ENCODE measurements at regions not wholly inside any gene's neighbourhood (a gene's known extent, or its start where the extent isn't known, plus 50 kb on each side); places are given as distances from the start of the nearest gene placed in this dataset.

DNA sequence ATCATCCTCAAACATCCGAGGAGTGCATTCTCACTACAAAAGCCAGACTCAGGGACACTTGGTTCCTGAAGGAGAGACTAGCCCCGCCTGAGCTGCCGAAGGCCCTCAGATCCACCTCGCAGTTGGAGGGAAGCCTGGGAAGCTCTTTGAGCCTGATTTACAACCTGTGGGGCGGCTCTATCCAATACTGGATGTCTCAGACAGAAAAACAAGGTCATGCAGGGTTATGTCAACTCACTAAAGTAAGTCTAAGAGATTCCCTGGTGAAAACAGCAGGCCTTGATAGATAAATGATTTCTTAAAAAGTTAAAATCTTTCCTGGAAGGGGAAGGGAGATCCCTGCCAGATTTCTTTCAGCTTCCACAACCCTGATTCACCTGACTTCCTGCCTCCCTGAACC, 284.3 kb downstream of the CYP26B1 start:
- Histone ChIP-seq H3K27ac (ENCODE audit: low read depth in 2 of 2, low read length in 1 of 2) (no peak overlapping the region), H3K4me2 (no peak overlapping the region), H3K36me3 (replicated peaks in 1 of 2; ENCODE audit: control insufficient read depth in 1 of 2, insufficient read depth in 2 of 2, low read length in 1 of 2) (no peaks in the 10 kb centered on the region), H3K9ac (no peak overlapping the region), H2AFZ (ENCODE audit: low read depth) (no peak overlapping the region), H3K27me3 (ENCODE audit: insufficient read depth) (no peaks in the 10 kb centered on the region), H3K9me3 (no peaks in the 10 kb centered on the region), H4K20me1 (ENCODE audit: insufficient read depth) (no peaks in the 10 kb centered on the region), H3K9me2 (no peaks in the 10 kb centered on the region), H3K4me3 (ENCODE audit: low read depth in 2 of 2, low read length in 1 of 2) (no peak overlapping the region), H3F3A (replicated peaks; ENCODE audit: insufficient read depth) (no peaks in the 10 kb centered on the region), H3K79me2 (ENCODE audit: insufficient read depth) (no peaks in the 10 kb centered on the region), H3K4me1 (ENCODE audit: control insufficient read depth in 1 of 2, insufficient read depth in 2 of 2, low read depth in 1 of 2, low read length in 1 of 2) (no peaks in the 10 kb centered on the region)
- CTCF ChIA-PET: interaction anchor here (0.6 to 1.3 kb wide), 2 partner anchors 8 to 174 kb away, joined by 3 to 5 read pairs; no protein-coding TSS in a partner anchor
- 31% methylated on average over 5 of the region's 5 CpGs for WGBS (ENCODE audit: low lambda C conversion rate)
- no peak for TF ChIP-seq EP300 (IDR thresholded peaks at IDR 0.05; ENCODE audit: borderline replicate concordance in 1 of 2, low read depth in 1 of 2, low read length in 1 of 2)
- TF ChIP-seq MEF2A (IDR thresholded peaks at IDR 0.05; ENCODE audit: borderline replicate concordance, low read depth): no peak
- TF ChIP-seq, protein P1, sequence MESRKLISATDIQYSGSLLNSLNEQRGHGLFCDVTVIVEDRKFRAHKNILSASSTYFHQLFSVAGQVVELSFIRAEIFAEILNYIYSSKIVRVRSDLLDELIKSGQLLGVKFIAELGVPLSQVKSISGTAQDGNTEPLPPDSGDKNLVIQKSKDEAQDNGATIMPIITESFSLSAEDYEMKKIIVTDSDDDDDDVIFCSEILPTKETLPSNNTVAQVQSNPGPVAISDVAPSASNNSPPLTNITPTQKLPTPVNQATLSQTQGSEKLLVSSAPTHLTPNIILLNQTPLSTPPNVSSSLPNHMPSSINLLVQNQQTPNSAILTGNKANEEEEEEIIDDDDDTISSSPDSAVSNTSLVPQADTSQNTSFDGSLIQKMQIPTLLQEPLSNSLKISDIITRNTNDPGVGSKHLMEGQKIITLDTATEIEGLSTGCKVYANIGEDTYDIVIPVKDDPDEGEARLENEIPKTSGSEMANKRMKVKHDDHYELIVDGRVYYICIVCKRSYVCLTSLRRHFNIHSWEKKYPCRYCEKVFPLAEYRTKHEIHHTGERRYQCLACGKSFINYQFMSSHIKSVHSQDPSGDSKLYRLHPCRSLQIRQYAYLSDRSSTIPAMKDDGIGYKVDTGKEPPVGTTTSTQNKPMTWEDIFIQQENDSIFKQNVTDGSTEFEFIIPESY (IDR thresholded peaks at IDR 0.05; ENCODE audit: borderline replicate concordance, low read depth): no peak
- no peak for TF ChIP-seq ELF1 (IDR thresholded peaks at IDR 0.05)
- no peak for TF ChIP-seq GATA2 (CRISPR knock-in tag; IDR thresholded peaks at IDR 0.05)
- no peak for TF ChIP-seq RAD21 (IDR thresholded peaks at IDR 0.05; ENCODE audit: low read length)
- no peak for TF ChIP-seq TAF1 (IDR thresholded peaks at IDR 0.05; ENCODE audit: borderline replicate concordance, low read depth, low read length)
- TF ChIP-seq CTCF (IDR thresholded peaks at IDR 0.05): no peak
- TF ChIP-seq NFIC (IDR thresholded peaks at IDR 0.05; ENCODE audit: borderline replicate concordance): no peak
- TF ChIP-seq RXRA (IDR thresholded peaks at IDR 0.05; ENCODE audit: borderline replicate concordance, low read depth): no peak
- no peak for TF ChIP-seq IRF3 (IDR thresholded peaks at IDR 0.05; ENCODE audit: low read depth, low read length)
- TF ChIP-seq USF2 (IDR thresholded peaks at IDR 0.05; ENCODE audit: borderline replicate concordance, low read depth, low read length): no peak
- no peak for TF ChIP-seq SMC3 (IDR thresholded peaks at IDR 0.05; ENCODE audit: low read depth, low read length)
- TF ChIP-seq EZH2phosphoT487 (IDR thresholded peaks at IDR 0.05; ENCODE audit: borderline replicate concordance, low read depth): no peak
- no peak for TF ChIP-seq SIN3A (IDR thresholded peaks at IDR 0.05; ENCODE audit: borderline replicate concordance, low read depth, low read length)
- TF ChIP-seq YY1 (IDR thresholded peaks at IDR 0.05; ENCODE audit: low read depth): no peak
- TF ChIP-seq FOXJ3 (CRISPR knock-in tag; IDR thresholded peaks at IDR 0.05): no peak
- TF ChIP-seq RCOR1 (IDR thresholded peaks at IDR 0.05; ENCODE audit: low read length): no peak
- no peak for DNase-seq
- POLR2A ChIA-PET: no interaction called here

All from SK-N-SH (cell line).